ENCODE measurements at regions not wholly inside any gene's neighbourhood (a gene's known extent, or its start where the extent isn't known, plus 50 kb on each side); places are given as distances from the start of the nearest gene placed in this dataset.
"Not testable (repeated sequence)": the region's sequence is repeated elsewhere in the genome, so short reads cannot be mapped to it uniquely, and the experiment has no call there.

DNA sequence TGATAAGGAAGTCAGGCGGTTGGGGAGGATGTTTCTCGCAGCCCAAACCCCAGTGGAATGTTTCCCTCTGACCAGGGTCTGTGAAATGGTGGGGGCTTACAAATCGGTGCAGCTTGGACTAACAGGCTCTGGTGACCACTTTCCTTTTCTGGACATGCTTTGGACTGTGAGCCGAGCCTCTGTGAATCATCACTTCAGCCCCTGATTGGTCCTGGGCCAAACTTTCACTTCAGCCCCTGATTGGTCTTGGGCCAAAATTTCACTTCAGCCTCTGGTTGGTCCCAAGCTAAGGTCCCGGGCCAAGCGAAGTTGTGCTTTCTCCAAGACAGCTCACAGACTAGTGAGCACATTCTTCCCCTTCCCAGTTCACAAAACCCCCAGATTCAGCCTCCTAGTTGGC lies 223.7 kb upstream of the ANKRD20A1 start:
- H3K4me1 ChIP-seq; DNase-seq (ENCODE audit: low read depth in 1 of 2, low spot score in 1 of 2); H3K4me2 ChIP-seq; FAIRE-seq; H3K27ac ChIP-seq; ATAC-seq; POLR2A ChIA-PET; H3K4me3 ChIP-seq; H3K9me3 ChIP-seq; CTCF ChIA-PET: not testable (repeated sequence)
- WGBS (ENCODE audit: missing lambda C conversion rate): 72% methylated on average over 2 of the region's 6 CpGs

DNA sequence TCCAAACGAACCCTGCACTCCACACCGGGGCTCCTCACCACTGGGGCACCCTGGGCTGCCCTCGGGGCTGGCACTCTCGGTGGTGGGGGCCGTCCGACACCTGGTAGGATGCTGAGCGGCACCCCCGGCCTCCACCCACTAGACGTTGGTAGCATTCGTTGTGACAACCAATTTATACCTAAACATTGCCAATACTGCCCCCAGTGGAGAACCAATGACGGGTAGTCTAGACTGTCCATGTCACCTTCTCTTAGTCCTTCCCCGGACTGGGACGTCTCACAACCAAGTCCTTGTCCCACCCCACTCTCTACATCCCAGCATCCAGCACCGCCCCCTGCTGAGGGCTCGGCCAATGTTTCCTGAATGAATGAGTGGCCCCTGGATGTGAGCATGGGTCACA lies 246.8 kb upstream of the ANKRD20A1 start:
- H3K4me1 ChIP-seq; H3K4me2 ChIP-seq; FAIRE-seq; POLR2A ChIA-PET; H3K9me3 ChIP-seq; CTCF ChIA-PET; H3K27ac ChIP-seq; DNase-seq (ENCODE audit: low read depth in 1 of 2, low spot score in 1 of 2); H3K4me3 ChIP-seq: not testable (repeated sequence)
- ATAC-seq: peak in 1 of 2 experiments; percentile 82; a peak in 3 of 6 replicates
- 58% methylated on average over 13 of the region's 15 CpGs for WGBS (ENCODE audit: missing lambda C conversion rate)

DNA sequence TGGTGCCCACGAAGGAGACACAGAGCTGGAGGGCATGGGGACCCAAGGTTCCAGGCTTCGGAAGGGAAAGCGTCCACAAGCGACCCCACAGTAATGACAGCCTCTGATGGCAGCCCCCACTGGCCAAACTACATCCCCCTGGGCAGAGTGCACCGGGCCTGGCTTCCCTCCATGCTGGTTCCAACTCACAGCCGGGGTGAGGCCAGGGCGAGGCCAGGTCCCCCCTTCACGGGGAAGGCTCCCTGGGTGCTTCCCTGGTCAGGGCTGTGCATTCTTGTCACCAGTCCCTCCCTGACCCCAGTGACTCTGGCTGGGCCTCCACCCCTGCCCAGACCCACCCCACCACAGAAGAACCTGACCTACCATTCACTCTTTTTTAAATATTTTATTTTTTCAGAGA lies 248.9 kb upstream of the ANKRD20A1 start:
- H3K4me3 ChIP-seq; CTCF ChIA-PET; FAIRE-seq; H3K9me3 ChIP-seq; H3K27ac ChIP-seq; DNase-seq (ENCODE audit: low read depth in 1 of 2, low spot score in 1 of 2); H3K4me2 ChIP-seq; POLR2A ChIA-PET; ATAC-seq; H3K4me1 ChIP-seq: not testable (repeated sequence)
- 71% methylated on average over 8 of the region's 8 CpGs for WGBS (ENCODE audit: missing lambda C conversion rate)

DNA sequence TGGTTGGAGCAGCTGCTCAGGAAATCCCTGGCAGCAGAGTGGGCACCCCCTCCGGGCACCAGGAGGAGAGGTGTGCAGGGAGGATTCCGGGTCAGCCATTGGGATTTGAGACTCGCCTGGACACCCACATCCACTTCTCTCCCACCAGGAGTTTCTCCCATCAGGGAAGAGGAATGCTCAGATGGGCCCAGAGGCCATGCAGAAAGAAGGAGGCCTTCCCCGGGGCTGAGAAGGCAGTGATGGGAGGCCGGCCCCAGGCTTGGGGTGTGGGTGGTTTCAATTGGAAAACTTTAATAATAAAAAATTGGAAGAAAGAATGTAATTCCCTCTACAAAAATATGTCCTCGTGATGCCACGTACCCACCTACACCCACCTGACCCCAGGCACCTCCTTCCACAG lies 249.3 kb upstream of the ANKRD20A1 start:
- H3K9me3 ChIP-seq; DNase-seq (ENCODE audit: low read depth in 1 of 2, low spot score in 1 of 2); POLR2A ChIA-PET; ATAC-seq; H3K4me2 ChIP-seq; H3K27ac ChIP-seq; H3K4me3 ChIP-seq; FAIRE-seq; CTCF ChIA-PET; H3K4me1 ChIP-seq: not testable (repeated sequence)
- 67% methylated on average over 6 of the region's 7 CpGs for WGBS (ENCODE audit: missing lambda C conversion rate)

DNA sequence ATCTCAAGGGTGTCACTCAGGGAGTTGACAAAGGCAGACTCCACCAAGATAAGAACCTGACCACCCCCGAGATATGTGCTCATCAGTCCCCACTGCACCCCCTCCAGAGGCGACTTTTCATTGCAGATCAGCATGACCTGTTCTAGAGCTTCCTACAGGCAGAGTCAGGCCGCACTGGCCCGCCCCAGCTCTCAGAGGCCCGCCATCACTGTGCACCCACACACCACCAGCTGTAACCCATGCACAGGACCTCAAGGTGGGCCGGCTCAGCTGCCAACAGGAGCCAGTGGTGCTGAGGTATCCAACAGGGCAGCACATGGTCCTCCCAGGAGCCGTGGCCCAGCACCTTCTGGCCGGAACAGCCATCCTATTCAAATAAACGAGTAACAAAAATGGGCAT lies 253.6 kb upstream of the ANKRD20A1 start:
- CTCF ChIA-PET; H3K4me2 ChIP-seq; H3K4me3 ChIP-seq; ATAC-seq; FAIRE-seq; H3K9me3 ChIP-seq; H3K4me1 ChIP-seq; DNase-seq (ENCODE audit: low read depth in 1 of 2, low spot score in 1 of 2); H3K27ac ChIP-seq; POLR2A ChIA-PET: not testable (repeated sequence)
- 89% methylated on average over 5 of the region's 9 CpGs for WGBS (ENCODE audit: missing lambda C conversion rate)

DNA sequence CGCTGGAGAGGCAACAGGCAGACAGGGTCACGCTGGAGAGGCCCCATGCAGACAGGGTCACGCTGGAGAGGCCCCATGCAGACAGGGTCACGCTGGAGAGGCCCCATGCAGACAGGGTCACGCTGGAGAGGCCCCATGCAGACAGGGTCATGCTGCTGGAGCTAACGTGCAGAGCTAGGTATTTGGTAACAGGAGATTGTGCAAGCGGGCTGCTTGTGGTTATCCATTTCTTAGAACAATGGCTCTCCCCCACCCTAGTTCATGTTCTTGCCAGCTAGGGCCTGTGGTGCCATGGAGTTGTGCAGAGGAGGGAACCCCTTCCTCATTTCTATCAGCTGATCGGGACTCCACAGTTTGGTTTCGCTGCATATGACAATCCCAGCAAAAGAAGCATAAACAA lies 255.1 kb upstream of the ANKRD20A1 start:
- H3K4me2 ChIP-seq; H3K27ac ChIP-seq; POLR2A ChIA-PET; H3K4me3 ChIP-seq; H3K9me3 ChIP-seq; ATAC-seq; H3K4me1 ChIP-seq; CTCF ChIA-PET; DNase-seq (ENCODE audit: low read depth in 1 of 2, low spot score in 1 of 2); FAIRE-seq: not testable (repeated sequence)
- WGBS (ENCODE audit: missing lambda C conversion rate): no CpG with 5 or more reads among the region's 9 CpGs
- 0 out of 4 replicates have a peak, but pooled peaks of 1 of the 2 experiments have one; percentile 3 for TF ChIP-seq CEBPB (IDR thresholded peaks at IDR 0.05)

DNA sequence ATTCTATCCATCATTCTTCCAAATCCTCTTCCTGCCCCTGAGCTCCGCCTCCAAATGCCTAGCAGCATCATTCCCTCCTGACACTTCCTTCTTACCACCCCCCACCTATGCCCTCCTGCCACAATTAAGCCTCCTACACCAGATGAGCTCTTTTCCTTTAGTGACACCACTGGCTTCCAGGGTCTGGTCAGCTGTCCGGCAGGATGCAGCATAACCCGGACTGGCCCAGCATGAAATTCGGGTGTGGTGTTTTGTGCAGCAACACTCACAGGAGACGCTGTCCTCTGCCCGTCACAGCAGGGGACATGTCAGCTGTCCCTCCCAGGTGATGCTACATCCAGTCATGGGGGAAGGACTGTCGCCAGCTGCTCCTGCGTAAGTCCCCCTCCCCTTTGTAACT lies 266.3 kb upstream of the ANKRD20A1 start:
- H3K4me3 ChIP-seq; H3K27ac ChIP-seq; H3K4me1 ChIP-seq; H3K4me2 ChIP-seq; H3K9me3 ChIP-seq; CTCF ChIA-PET; POLR2A ChIA-PET; DNase-seq (ENCODE audit: low read depth in 1 of 2, low spot score in 1 of 2); ATAC-seq; FAIRE-seq: not testable (repeated sequence)
- WGBS (ENCODE audit: missing lambda C conversion rate): no CpG with 5 or more reads among the region's 8 CpGs

DNA sequence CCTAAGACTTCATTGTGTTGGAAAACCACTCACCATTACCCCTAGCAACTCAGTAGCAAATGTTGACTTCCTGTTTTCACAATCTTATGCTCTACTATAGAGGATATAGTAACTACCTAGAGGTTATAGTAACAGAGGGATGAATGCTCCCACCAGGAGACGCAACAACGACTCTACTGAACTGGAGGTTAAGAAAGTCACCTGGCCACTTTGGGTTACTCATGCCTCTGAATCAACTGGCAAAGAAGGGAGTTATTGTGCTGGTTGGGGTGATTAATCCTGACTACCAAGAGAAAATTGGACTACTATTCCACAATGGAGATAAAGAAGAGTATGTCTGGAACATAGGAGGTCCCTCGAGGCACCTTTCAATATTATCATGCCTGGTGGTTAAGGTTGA lies 302.9 kb upstream of the ANKRD20A1 start:
- FAIRE-seq, CTCF ChIA-PET: not testable (repeated sequence)
- no CpG with 5 or more reads among the region's 3 CpGs for WGBS (ENCODE audit: missing lambda C conversion rate)

DNA sequence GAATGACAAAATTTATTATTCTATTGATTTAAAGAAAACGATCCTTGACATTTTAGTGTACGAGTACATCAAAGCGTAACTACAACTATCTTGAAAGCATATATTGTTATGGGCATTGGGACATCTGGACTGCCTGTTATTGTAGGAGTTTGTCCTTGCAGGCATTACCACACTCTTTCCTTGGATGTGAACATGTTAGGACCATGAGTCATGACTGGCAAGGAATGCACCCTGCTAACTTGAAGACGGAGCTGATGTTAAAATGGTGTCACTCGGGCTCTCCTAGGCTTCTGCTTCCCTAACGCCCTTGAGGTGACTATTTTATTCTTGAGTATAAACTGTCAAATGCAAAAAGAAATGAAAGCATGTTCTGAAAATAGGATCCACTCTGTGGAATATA lies 308.7 kb upstream of the ANKRD20A1 start:
- POLR2A ChIA-PET, FAIRE-seq, CTCF ChIA-PET: not testable (repeated sequence)

More for the DNA sequence above, 302.9 kb upstream of the ANKRD20A1 start:
- H3K4me3 ChIP-seq; POLR2A ChIA-PET; H3K4me1 ChIP-seq; H3K9me3 ChIP-seq; H3K4me2 ChIP-seq; DNase-seq (ENCODE audit: low read depth in 1 of 2, low spot score in 1 of 2); H3K27ac ChIP-seq; ATAC-seq: not testable (repeated sequence)

DNA sequence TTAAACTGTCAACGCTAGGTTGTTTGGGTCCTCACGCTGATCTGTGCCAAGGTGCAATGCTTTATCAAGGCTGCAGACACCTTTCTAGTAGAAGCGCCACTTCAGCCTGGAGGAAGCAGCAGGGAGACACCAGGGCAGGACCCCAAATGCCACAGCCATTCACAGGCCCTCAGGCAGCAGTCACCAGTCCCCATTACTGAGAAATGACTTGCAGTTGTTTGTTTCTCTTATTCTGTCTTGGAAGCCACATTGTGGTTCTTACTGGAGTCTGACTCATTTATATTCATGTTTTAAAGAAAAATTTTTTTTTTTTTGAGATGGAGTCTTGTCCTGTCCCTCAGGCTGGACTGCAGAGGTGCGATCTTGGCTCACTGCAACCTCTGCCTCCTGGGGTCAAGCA lies 328.9 kb upstream of the ANKRD20A1 start:
- H3K27ac ChIP-seq; H3K4me2 ChIP-seq; FAIRE-seq; H3K4me3 ChIP-seq; DNase-seq (ENCODE audit: low read depth in 1 of 2, low spot score in 1 of 2); H3K4me1 ChIP-seq; CTCF ChIA-PET; H3K9me3 ChIP-seq; POLR2A ChIA-PET; ATAC-seq: not testable (repeated sequence)
- WGBS (ENCODE audit: missing lambda C conversion rate): no CpG with 5 or more reads among the region's 4 CpGs

More for the DNA sequence above, 308.7 kb upstream of the ANKRD20A1 start:
- not testable (repeated sequence) for H3K4me2 ChIP-seq; H3K4me3 ChIP-seq; H3K27ac ChIP-seq; H3K9me3 ChIP-seq; DNase-seq (ENCODE audit: low read depth in 1 of 2, low spot score in 1 of 2); H3K4me1 ChIP-seq; ATAC-seq
- no CpG with 5 or more reads among the region's 6 CpGs for WGBS (ENCODE audit: missing lambda C conversion rate)

DNA sequence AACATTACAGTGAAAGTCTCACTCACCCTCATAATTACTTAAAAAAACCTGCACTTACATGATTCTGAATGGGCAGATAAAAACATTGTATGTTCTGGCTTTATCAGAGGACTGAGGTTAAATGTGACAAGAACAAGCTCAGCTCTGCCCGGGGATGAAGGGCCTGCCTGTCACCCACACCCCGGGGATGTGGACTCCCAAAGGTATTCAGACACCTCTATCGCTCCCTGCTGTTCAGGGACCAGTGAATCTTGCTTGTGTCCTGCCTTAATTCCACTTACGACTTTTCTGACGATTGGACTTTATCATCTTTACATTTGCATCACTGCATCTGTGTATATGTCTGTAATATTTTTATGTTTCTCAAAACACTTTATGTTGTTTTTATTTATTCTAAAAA lies 341.8 kb upstream of the ANKRD20A1 start:
- H3K27ac ChIP-seq; POLR2A ChIA-PET; H3K9me3 ChIP-seq; H3K4me1 ChIP-seq; H3K4me2 ChIP-seq; DNase-seq (ENCODE audit: low read depth in 1 of 2, low spot score in 1 of 2); H3K4me3 ChIP-seq; CTCF ChIA-PET; FAIRE-seq: not testable (repeated sequence)
- peak in 1 of 2 experiments; percentile 42; a peak in 1 of 6 replicates for ATAC-seq
- WGBS (ENCODE audit: missing lambda C conversion rate): no CpG with 5 or more reads among the region's 5 CpGs

DNA sequence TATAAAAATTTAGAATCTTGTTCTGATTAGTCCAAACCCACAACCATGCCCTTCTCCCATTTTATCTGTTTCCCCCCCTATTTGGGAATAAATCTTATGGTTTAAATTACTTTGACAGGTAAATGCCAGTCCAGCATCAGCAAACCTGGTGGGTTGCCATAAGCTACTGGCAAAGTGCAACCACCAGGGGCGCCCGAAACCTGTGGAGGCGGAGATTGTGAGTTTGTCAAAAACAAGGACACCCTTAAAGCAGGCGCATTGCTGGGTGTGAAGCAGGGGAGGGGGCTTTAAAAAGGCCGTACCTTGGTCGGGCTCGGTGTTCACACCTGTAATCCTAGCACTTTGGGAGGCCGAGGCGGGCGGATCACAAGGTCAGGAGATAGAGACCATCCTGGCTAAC lies 344.1 kb upstream of the ANKRD20A1 start:
- H3K4me1 ChIP-seq; H3K4me2 ChIP-seq; DNase-seq (ENCODE audit: low read depth in 1 of 2, low spot score in 1 of 2); H3K9me3 ChIP-seq; POLR2A ChIA-PET; CTCF ChIA-PET; H3K4me3 ChIP-seq; FAIRE-seq; H3K27ac ChIP-seq: not testable (repeated sequence)
- ATAC-seq: peak in 1 of 2 experiments; percentile 49; a peak in 3 of 6 replicates
- no CpG with 5 or more reads among the region's 10 CpGs for WGBS (ENCODE audit: missing lambda C conversion rate)
